Upper lobe of left lung (tissue), 6 donors: ENCODE measurements at regions not wholly inside any gene's neighbourhood (a gene's known extent, or its start where the extent isn't known, plus 50 kb on each side); places are given as distances from the start of the nearest gene placed in this dataset.
A peak's percentile ranks its signal among the peaks of the same experiment; 100 is the strongest.

Experiments
- ATAC-seq, 2 donors: fragments of 200-7000 bp; cut with Tn5 transposase; one replicate each; pipeline ENCODE4 v1.9.1; 2022; ENCODE audit warnings: mild to moderate bottlenecking in 2 of 2, moderate library complexity in 2 of 2; ENCODE audit not compliant: low FRiP score in 2 of 2
- DNase-seq, 2 donors: peaks; one replicate each; pipeline ENCODE4 v3.0.0-alpha.2; 2019 to 2020
- H3K27ac ChIP-seq, 4 donors: fragments of 200-600 bp; sonication (generic); one replicate each; pipeline ENCODE4 v1.5.1; 2016 to 2019
- H3K27me3 ChIP-seq, 4 donors: fragments of 200-600 bp; sonication (generic); one replicate each; pipeline ENCODE4 v1.5.1; 2017 to 2019
- H3K36me3 ChIP-seq, 4 donors: fragments of 200-600 bp; sonication (generic); one replicate each; pipeline ENCODE4 v1.5.1; 2016 to 2019
- H3K4me1 ChIP-seq, 4 donors: fragments of 200-600 bp; sonication (generic); one replicate each; pipeline ENCODE4 v1.5.1; 2018 to 2019
- H3K4me3 ChIP-seq, 4 donors: fragments of 200-600 bp; sonication (generic); one replicate each; pipeline ENCODE4 v1.5.1; 2017 to 2019; ENCODE audit warnings: mild to moderate bottlenecking in 2 of 4, moderate library complexity in 1 of 4
- H3K9me3 ChIP-seq, 4 donors: fragments of 200-600 bp; sonication (generic); one replicate each; pipeline ENCODE4 v1.5.1; 2018 to 2019
- EP300 ChIP-seq, 4 donors: sonication (generic); formaldehyde crosslinking; IDR thresholded peaks; one replicate each; pipeline ENCODE4 v1.5.1; 2017; ENCODE audit warnings: antibody characterized with exemption in 4 of 4, control low read depth in 2 of 4
- POLR2A ChIP-seq, 4 donors: fragments of 450-650 bp; IDR thresholded peaks; one replicate each; pipeline ENCODE4 v1.5.1; 2016 to 2017; ENCODE audit warnings: antibody characterized with exemption in 4 of 4, mild to moderate bottlenecking in 2 of 4
- POLR2AphosphoS5 ChIP-seq, 2 donors: sonication (generic); formaldehyde crosslinking; IDR thresholded peaks; one replicate each; pipeline ENCODE4 v1.5.1; 2017; ENCODE audit warnings: antibody characterized with exemption in 2 of 2
- WGBS, 2 donors: methylation state at CpG; one replicate each; pipeline ENCODE4 v1.1.5; 2017 to 2018; 5-methylcytosine and 5-hydroxymethylcytosine counted together
- TF ChIP-seq, protein P1 (sequence below), 6 experiments: fragments of 450-650 bp in 4 of 6; fragments of 200-600 bp in 2 of 6; sonication (generic) in 2 of 6; IDR thresholded peaks; one replicate each; pipeline ENCODE4 v1.5.1; 2016 to 2019; ENCODE audit warnings: antibody characterized with exemption in 6 of 6
- donor health status: DM: no; HTN: no; CAD: no; lungs with moderate emphysema.
- donor health status: DM: no; HTN: yes; CAD: no; lungs with severe emphysema.

DNA sequence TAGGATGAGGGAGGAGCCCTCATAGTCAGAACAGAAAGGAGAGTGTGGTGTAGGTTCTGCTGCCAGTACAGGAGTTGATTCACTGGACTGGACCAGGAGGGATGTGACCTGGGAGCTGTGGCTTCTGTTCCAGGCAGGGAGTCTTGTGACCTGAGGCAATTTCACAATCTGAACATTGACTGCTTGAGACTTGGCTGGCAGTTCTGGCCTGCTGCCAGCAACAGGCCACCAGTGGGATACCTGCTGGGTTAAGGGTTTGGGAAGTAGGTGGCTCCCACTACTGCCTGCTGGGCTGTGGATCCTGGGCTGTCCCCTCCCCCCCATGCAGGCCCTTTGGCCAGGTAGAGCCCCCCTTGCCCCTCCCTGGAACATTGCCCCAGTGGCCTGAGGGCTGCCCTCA is 268.6 kb upstream of the ARRDC3 start:
- DNase-seq (peak; percentile 1 to 45), ATAC-seq (peak in 1 of 2 donors; percentile 68)
- no peak for TF ChIP-seq EP300 (IDR thresholded peaks at IDR 0.05)
- TF ChIP-seq, protein P1, sequence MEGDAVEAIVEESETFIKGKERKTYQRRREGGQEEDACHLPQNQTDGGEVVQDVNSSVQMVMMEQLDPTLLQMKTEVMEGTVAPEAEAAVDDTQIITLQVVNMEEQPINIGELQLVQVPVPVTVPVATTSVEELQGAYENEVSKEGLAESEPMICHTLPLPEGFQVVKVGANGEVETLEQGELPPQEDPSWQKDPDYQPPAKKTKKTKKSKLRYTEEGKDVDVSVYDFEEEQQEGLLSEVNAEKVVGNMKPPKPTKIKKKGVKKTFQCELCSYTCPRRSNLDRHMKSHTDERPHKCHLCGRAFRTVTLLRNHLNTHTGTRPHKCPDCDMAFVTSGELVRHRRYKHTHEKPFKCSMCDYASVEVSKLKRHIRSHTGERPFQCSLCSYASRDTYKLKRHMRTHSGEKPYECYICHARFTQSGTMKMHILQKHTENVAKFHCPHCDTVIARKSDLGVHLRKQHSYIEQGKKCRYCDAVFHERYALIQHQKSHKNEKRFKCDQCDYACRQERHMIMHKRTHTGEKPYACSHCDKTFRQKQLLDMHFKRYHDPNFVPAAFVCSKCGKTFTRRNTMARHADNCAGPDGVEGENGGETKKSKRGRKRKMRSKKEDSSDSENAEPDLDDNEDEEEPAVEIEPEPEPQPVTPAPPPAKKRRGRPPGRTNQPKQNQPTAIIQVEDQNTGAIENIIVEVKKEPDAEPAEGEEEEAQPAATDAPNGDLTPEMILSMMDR (IDR thresholded peaks at IDR 0.05): no peak
- no peak for TF ChIP-seq POLR2A (IDR thresholded peaks at IDR 0.05)
- TF ChIP-seq POLR2AphosphoS5 (IDR thresholded peaks at IDR 0.05): no peak
- Histone ChIP-seq H3K27me3 (no peaks in the 10 kb centered on the region), H3K27ac (no peak overlapping the region), H3K36me3 (no peaks in the 10 kb centered on the region), H3K4me3 (no peak overlapping the region), H3K4me1 (no peaks in the 10 kb centered on the region), H3K9me3 (no peaks in the 10 kb centered on the region)

DNA sequence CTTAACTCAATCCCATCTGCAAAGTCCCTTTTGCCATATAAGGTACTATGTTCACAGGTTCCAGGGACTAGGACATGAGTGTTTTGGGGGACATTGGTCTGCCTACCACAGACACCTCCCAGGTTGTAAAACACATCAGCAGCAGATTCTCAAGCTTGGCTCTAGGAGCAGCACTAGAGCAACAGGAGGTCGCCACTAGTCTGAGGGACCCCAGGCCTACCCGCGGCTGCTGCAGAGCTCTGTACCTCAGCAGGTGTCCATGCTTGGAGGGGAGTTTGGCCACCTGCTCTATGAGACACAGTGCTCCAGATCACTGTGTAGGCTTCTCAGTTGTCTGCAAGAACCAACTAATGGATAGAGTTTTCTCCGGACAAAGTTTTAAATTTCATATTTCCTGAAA is 262.2 kb upstream of the ARRDC3 start:
- TF ChIP-seq POLR2A (IDR thresholded peaks at IDR 0.05): no peak
- TF ChIP-seq, protein P1 (IDR thresholded peaks at IDR 0.05): no peak
- no peak for TF ChIP-seq POLR2AphosphoS5 (IDR thresholded peaks at IDR 0.05)
- no peak for TF ChIP-seq EP300 (IDR thresholded peaks at IDR 0.05)
- Histone ChIP-seq H3K36me3 (no peaks in the 10 kb centered on the region), H3K27me3 (no peaks in the 10 kb centered on the region), H3K4me1 (no peaks in the 10 kb centered on the region), H3K27ac (no peak overlapping the region), H3K4me3 (no peak overlapping the region), H3K9me3 (no peaks in the 10 kb centered on the region)
- ATAC-seq (no peak), DNase-seq (peak in 1 of 2 donors; percentile 0)
- 84 to 89% methylated on average over 4 of the region's 4 CpGs for WGBS, 2 donors

DNA sequence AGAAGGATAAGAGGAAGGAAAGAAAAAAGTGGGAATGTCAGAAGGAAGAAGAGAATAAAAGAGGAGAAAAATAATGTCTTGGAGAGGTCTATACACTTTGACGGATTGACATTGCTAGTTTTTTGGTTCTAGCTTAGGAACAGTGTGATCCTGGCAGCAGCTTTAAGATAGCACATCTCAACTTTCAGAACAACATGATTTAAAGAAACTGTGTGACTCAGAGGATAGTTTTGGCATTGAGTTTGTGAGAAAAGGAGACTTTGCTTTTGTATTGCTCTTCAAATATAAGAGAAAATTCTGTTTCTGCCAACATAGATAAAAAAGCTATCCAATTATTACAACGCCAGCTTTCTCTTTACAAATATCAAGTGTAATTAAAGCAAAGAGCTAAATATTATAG is 260.7 kb upstream of the ARRDC3 start:
- no peak for ATAC-seq
- TF ChIP-seq, protein P1 (IDR thresholded peaks at IDR 0.05): no peak
- TF ChIP-seq EP300 (IDR thresholded peaks at IDR 0.05) (no peak), POLR2AphosphoS5 (IDR thresholded peaks at IDR 0.05) (no peak), POLR2A (IDR thresholded peaks at IDR 0.05) (no peak)
- H3K27ac ChIP-seq: no peak overlapping the region
- no peak for DNase-seq
- 57 to 67% methylated on average over 2 of the region's 2 CpGs for WGBS, 2 donors
- no peaks in the 10 kb centered on the region for H3K4me1 ChIP-seq
- H3K4me3 ChIP-seq: no peak overlapping the region
- H3K9me3 ChIP-seq: no peaks in the 10 kb centered on the region
- no peaks in the 10 kb centered on the region for H3K27me3 ChIP-seq
- no peaks in the 10 kb centered on the region for H3K36me3 ChIP-seq

DNA sequence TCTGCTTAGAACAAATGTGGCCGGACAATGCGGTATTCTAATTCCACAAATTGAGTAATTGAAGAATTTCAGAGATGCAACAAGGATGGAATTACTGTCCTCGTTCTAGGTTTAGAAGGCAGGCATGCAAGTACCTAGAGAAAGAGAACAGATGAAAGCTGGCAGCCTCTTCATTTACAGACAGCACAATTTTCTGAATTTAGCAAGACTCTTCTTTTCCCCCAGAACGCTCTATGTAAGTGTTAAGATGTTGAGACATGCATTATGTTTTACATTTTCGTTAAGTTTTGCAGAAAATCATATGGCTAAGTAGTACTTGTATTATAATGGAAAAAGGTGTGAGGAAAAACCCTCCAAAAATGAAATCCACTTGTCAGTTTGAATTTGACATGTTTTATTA is 259.5 kb upstream of the ARRDC3 start:
- H3K4me3 ChIP-seq: no peak overlapping the region
- no peaks in the 10 kb centered on the region for H3K27me3 ChIP-seq
- H3K27ac ChIP-seq: no peak overlapping the region
- TF ChIP-seq POLR2AphosphoS5 (IDR thresholded peaks at IDR 0.05) (no peak), POLR2A (IDR thresholded peaks at IDR 0.05) (no peak), EP300 (IDR thresholded peaks at IDR 0.05) (no peak)
- TF ChIP-seq, protein P1 (IDR thresholded peaks at IDR 0.05): no peak
- no peaks in the 10 kb centered on the region for H3K36me3 ChIP-seq
- 87 to 88% methylated on average over 5 of the region's 5 CpGs for WGBS, 2 donors
- H3K9me3 ChIP-seq: no peaks in the 10 kb centered on the region
- no peaks in the 10 kb centered on the region for H3K4me1 ChIP-seq
- no peak for DNase-seq
- ATAC-seq: no peak

DNA sequence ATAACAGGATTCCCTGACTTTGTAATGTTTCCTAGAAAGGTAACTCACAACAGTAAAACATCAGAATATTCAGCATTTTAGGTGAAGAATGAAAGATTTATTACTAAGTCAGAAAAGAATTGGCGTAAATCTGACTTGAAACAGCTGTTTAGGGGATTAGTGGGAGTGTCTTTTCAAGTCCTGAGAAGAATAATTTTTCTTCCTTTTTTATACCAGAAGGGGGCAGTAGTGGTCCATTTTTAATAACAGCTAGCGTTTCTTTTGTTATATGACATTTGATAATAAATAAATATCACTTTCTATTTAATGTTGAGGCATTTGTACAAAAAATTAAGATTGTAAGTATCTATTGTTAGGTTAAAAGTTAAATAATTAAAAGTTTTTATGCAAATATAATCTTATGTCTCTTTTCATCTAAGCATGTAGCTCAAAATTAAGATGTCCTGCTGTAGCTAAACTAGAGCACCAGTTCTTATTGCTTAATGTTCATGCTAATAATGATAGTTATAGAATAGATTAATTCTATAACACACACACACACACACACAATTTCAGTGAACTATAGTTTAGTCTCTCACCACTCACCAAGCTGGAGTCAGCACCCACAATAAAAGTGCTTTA is 258.7 kb upstream of the ARRDC3 start:
- 1 to 4% methylated on average over 2 of the region's 2 CpGs for WGBS, 2 donors
- Histone ChIP-seq H3K27me3 (no peaks in the 10 kb centered on the region), H3K36me3 (no peaks in the 10 kb centered on the region), H3K4me3 (no peak overlapping the region), H3K4me1 (no peaks in the 10 kb centered on the region), H3K27ac (no peak overlapping the region), H3K9me3 (no peaks in the 10 kb centered on the region)
- TF ChIP-seq, protein P1 (IDR thresholded peaks at IDR 0.05): peak in 5 of 6 experiments; percentile 23 to 47 (median 42)
- TF ChIP-seq POLR2AphosphoS5 (IDR thresholded peaks at IDR 0.05): no peak
- ATAC-seq: no peak
- DNase-seq: no peak
